Erythroblast (primary cell): ENCODE measurements at regions not wholly inside any gene's neighbourhood (a gene's known extent, or its start where the extent isn't known, plus 50 kb on each side); places are given as distances from the start of the nearest gene placed in this dataset.

Source experiments
- DNase-seq, 2 experiments: peaks; one replicate each; lab custom pipeline; 2025; lab: John Stamatoyannopoulos, UW
- GATA1 ChIP-seq: IDR thresholded peaks from 2 replicates; pipeline ENCODE4 v1.6.1; 2011; ENCODE audit warnings: low read depth, mild to moderate bottlenecking, control low read depth, low read length, moderate library complexity
- POLR2A ChIP-seq: IDR thresholded peaks from 2 replicates; pipeline ENCODE4 v1.6.1; 2011; ENCODE audit warnings: mild to moderate bottlenecking, low read length

DNA sequence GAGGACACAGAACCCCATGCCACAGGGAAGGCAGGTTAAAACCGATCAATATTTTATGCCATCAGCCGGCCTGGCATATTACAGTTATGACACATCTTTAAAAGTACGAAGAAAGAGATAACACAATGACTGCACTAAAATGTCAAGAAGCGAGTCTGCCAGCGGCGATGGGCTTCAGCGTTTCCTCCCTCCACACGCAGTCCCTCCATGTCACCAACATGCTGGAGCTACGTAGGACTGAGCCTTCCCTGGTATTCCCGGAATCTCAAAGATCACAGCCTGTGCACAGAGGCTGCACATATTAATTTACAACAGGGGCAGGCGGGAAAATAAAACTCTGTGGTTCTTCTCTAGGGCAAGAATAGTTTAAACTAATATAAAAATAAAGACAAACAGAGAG lies 257.7 kb downstream of the IRX1 start:
- no peak for DNase-seq
- TF ChIP-seq GATA1 (no peak), POLR2A (no peak)

DNA sequence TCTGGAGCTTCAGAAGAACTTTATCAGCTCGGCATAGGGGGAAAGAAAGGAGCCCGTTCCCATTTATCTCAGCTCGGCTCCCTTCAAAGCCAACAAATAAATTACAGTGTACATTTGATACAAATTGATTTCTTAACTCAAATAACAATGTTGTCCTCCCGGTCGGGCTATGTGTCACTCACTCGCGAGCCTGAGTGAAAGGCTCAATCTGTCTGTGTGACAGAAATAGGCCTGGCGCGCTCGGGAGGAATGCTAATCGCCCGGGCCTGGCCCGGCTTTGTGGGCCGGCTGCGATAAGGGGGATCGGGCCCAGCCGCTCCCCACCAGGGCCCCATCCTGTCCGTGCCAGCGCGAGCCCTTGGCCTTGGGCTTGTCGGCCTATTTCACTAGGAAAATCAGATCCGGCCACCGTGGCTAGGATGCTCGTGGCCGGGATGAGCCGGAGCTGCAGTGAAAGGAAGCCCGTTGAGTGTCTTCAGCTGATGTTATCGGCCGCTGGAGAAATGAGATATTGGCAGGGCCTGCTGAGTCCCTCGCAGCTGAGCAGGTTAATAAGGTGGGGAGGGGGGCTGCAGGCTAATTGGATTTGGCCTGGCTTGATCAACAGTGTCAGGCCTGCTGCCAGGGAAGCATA lies 258.7 kb downstream of the IRX1 start:
- TF ChIP-seq POLR2A (no peak), GATA1 (no peak)
- DNase-seq, result no peak

DNA sequence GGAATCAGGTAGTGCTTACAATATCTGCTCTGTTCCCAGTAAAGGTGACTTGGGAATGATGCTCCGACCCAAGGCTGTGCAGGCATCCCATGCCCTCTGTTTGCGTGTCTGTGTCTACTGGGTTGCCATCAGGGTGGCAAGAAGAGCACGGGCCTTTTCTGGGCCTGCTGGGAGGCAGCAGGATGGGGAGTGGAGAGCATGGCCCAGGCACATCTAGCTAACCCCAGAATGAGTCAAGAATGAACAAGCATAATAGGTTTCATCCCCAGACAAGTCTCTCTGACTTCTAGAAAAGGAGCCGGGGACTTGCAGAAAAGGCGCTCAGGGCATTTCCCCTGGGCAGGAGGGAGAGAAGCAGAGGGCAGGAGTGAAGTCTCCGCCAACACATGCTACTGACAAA lies 260.4 kb downstream of the IRX1 start:
- TF ChIP-seq GATA1 (no peak), POLR2A (no peak)
- DNase-seq, result no peak

DNA sequence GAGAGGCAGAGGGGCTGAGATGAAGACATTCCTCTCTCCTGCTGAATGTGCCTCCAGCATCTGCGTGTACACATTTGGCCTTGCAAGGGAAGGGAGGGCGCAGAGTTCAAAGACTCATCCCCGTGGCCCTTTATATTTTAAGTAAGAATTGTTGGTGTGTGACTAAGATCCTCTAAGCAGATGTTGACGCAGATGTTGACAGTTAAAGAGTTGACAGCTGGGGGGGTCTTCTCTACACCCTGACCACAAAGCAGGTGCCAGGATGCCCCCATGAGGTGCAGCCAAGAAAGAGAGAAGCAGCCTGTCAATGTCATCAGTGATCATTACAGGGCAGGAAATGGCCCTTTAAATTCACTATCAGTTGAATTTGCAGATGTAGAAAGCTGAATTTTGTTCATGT lies 262.9 kb downstream of the IRX1 start:
- TF ChIP-seq POLR2A, result no peak
- no peak for TF ChIP-seq GATA1
- no peak for DNase-seq

DNA sequence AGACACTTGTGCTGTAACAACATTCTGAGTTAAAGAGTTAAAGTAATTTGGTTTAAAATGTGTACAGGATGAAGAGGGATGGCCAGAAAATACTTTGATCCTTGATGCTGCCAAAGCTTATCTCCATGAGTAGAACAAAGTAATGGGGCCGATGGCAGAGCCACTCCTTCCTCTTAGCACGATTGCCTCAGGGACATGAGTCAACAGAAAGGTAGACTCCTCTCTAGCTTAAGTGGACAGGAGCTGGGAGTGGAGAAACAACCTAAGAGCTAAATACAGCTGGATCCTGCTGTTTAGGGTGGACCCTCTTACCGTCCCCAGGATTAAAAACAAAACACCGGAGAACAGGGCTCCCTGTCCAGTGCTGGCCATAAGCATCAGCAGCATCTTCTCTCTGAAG lies 267.3 kb downstream of the IRX1 start:
- DNase-seq, result no peak

DNA sequence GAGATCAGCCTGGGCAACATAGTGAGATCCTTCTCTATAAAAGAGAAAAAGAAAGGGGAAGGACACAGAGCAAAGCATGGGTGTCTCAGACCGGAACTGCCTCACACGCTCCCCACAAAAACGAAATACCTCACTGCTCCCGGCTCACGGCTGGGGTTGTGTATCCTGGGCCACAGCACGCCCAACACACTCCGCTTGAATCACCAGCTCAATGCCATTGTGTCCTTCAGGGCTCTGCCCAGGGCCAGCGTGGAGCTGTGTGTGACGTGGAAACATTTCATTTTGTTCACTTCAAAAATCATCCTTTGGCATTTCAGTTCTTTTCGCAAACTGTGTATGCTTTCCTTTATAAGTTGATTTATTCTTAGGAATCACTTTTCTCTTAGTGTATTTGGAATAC lies 279.5 kb downstream of the IRX1 start:
- no peak for DNase-seq

More for the DNA sequence above, 267.3 kb downstream of the IRX1 start:
- TF ChIP-seq POLR2A (no peak), GATA1 (no peak)

DNA sequence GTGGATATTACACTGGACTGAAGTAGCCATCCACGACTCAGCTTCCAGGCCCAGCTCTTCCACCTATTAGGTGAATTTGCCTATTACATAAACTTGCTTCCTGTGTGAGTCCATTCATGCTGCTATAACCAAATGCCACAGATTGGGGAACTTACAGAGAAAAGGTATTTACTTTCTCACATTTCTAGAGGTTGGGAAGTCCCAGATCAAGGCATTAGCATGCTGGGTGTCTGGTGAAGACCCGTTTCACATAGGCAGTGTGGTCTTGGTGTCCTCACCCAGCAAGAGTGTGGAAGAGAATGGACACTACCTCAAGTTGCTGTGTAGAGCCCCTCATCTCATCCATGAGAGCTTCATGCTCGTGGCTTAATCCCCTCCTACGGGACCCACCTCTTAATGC lies 282.6 kb downstream of the IRX1 start:
- DNase-seq, result no peak
- TF ChIP-seq GATA1 (no peak), POLR2A (no peak)

More for the DNA sequence above, 279.5 kb downstream of the IRX1 start:
- TF ChIP-seq POLR2A (no peak), GATA1 (no peak)

DNA sequence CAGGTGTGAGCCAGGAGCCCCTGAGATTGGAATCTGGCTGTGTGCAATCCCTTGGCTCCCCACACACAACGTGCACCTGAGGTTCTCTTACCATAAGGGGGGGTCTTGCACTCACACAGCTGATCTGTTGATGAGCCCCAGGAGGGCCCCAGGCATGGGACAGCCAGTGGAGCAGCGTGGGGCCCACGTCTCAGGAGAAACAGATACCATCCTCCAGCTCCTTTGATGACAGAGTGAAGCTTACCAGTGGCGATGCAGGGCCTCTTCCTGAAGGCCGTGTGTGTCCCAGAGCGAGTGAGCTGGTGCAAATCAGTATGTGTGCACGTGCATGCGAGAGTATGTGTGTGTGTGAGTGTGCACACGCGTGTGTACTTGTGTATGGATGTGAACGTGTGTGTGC lies 287.4 kb downstream of the IRX1 start:
- TF ChIP-seq GATA1, result no peak
- no peak for TF ChIP-seq POLR2A
- no peak for DNase-seq

DNA sequence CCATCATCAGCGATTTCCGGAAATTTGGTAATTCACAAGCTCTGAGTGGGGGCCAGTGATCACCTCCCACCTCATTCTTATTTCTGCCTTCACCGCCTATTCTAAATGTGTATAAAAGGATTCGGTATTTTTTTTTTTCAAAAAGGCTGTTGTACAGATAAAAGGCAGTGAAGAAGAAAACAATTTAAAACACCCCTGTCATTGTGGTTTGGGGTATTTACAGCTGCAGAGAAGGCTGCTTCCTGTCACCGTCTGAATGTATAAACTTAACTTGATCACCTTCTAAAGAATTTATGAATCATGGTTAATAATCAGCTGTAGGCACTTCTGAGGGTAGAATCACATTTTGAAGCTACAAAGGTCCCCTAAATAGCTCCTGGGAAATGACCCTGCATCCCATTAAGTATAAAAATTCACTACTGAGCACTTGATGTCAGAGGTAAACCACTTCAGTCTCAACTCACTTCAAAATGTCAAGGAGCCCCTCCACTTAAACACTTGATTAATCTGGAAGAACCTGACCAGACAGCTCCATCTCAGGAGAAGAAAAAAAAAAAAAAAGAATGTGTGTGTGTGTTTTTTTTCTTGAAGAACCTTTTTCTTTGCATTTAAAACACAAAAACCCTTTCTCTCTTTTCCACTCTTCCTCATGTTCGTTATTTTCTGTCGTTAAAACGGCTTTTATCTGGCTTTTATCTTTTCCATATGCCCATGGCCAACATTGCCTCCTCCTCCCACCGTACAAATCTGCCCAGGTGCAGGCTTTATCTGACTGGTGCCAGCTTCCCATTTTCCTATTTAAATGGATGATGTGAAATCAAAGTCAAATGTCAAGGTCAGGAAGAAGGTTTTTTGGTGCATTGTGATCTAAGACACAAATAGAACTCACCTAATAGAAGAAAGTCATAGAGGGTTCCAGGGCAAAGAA lies 291.2 kb downstream of the IRX1 start:
- no peak for DNase-seq
- TF ChIP-seq POLR2A (no peak), GATA1 (no peak)

DNA sequence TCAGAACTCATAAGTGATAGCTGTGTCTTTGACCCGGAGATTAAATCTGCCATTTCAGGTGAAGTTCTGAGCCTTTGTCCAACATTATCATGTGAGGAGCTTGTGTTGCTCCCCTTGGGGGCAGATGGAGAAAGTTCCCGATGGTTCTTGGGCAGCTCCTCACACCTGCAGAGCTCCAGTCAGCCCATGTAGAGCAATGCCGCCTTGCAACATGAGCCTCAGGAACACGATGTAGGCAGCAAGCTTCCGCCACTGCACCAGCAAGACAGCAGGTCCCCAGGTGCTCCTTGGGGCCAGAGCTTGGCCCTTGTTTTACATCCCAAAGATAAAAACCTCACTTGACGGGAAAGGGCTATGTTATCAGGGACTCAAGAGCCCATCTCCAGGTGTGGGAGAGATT lies 292.7 kb downstream of the IRX1 start:
- no peak for TF ChIP-seq GATA1

DNA sequence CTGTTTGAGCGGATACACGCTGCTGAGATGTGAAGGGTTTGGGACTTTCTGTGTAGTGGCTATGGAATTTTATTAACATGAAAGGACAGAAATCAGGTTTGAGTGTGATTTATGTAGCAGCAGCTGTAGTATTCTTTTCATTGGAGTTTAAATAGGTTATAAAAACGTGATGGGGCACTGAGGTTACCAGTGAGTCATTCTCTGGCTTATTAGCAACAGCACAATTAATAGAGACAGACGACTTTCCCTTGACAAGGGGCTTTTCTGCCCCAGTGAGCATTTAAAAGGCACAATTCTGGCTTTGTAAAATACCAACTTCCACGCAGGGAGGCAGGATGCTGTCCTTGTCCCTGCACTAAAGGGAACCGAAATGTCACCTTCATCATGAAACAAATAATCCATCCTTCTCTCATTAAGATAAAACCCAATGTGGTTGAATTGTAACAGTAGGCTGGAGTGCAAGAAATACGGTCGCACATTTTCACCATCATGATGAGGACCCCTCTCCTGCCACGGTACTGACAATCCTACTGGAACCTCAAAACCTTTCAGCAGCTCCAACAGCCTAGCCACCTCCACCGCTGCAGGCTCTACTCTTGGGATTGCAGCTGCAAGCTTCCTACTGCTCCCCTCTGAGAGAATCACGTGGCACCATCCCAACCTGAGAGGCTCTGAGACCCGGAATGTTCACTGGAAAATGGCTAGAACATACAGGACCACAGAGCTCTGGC lies 293.9 kb downstream of the IRX1 start:
- DNase-seq, result no peak
- TF ChIP-seq POLR2A, result no peak
- TF ChIP-seq GATA1, result no peak

More for the DNA sequence above, 292.7 kb downstream of the IRX1 start:
- no peak for DNase-seq

DNA sequence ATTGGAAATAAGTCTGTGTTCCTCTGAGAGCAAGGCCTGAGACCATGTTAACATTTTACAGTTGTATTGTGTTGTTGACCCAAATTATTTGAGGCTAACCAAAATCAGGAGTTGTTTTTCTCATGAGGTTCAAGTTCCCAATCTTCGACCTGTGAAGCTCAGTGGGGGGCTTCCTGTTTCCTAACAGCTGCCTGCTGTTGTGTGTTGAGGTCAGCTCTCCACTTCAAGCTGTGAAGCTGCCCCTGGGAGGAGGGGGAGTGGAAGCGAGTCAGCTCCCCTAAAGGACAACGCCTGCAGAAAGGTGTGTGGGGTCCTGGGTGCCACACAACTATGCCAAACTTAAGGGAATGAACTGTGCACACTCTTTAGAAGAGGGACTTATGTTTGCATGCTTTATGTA lies 295.5 kb downstream of the IRX1 start:
- no peak for DNase-seq
- TF ChIP-seq POLR2A (no peak), GATA1 (no peak)

DNA sequence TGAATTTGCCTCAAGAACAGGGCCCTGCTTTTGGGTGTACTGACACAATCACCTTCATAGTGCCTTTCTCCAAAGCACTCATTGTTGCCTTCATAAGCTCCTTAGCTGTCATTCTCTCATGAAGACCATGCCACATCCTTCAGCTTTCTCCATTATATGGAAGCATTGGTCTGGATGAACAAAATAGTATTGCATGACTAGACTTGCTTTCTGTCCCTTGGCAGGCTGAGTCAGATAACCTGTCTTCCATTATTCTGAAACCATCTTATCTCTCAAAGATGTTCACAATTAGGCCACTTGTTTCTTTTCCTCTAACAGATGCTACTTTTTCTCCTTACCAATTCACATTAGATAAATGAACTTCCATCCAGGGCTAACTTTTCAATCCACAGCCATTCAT lies 297.9 kb downstream of the IRX1 start:
- TF ChIP-seq GATA1 (no peak), POLR2A (no peak)
- DNase-seq, result no peak

DNA sequence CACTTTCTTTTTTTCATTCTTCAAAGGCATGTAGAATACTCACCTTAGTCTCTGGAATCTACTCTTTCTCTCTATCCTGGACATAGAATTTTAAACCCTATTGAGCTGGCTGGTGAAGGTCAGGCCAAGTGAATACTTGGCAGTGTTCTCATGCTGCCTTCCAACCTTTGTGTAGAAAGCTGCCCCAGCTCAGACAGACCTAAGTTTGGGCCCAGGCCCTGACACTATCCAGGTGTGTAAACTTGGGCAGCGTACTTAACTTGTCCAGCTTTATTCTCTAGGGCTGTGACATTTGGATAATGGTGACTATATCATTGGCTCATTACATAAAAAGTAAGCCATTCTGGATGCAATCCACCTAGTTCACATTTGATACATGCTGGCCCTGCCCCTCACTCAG lies 298.3 kb downstream of the IRX1 start:
- DNase-seq, result no peak
- TF ChIP-seq GATA1, result no peak
- no peak for TF ChIP-seq POLR2A

DNA sequence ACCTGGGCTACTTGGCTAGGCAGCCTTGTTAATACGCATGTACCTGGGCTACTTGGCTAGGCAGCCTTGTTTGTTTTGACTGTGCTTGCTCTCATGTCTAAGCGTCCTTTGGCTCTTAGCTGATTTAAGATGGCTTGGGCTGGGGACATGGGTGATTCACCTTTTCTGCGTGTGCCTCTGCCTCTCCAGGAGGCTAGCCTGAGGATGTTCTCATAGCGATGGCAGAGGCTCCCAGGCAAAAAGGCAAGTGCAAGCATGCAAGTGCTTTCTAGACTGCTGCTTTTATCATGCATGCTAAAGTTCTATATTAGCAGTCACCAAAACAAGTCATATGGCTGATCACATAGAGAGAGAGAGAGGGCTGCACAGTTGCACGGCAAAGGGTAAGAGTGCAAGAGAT lies 300.5 kb downstream of the IRX1 start:
- DNase-seq, result no peak
- TF ChIP-seq GATA1, result no peak
- no peak for TF ChIP-seq POLR2A
